ENCODE measurements at regions not wholly inside any gene's neighbourhood (a gene's known extent, or its start where the extent isn't known, plus 50 kb on each side); places are given as distances from the start of the nearest gene placed in this dataset.

GRCh38 chr2:31469648-31470047 is 55.1 kb upstream of the XDH start:
- no peak for DNase-seq

GRCh38 chr2:31467426-31467825 is 52.9 kb upstream of the XDH start:
- peak; percentile 30 for DNase-seq
